Caco-2 (cell line): ENCODE measurements at regions not wholly inside any gene's neighbourhood (a gene's known extent, or its start where the extent isn't known, plus 50 kb on each side); places are given as distances from the start of the nearest gene placed in this dataset.

Experiments
- BruUV-seq: library from RNA; stranded (reverse); fragments of 400-500 nt; replicated peaks from 2 replicates; lab custom pipeline; 2021; lab: Mats Ljungman, UMichigan
- CTCF ChIA-PET: fragments of 300-600 bp; sonication (Branson Sonifier 250); formaldehyde crosslinking; loops from one replicate; lab custom pipeline; 2022; ENCODE audit warnings: antibody characterized with exemption; lab: Charles Lee
- POLR2A ChIA-PET: fragments of 300-600 bp; sonication (Branson Sonifier 250); formaldehyde crosslinking; loops from one replicate; lab custom pipeline; 2022; ENCODE audit warnings: antibody characterized with exemption; lab: Charles Lee
- DNase-seq, 2 experiments: peaks; one replicate each; pipeline versions ENCODE4 v3.0.0 to v3.0.0-alpha.2; 2020 to 2022
- H3K27me3 ChIP-seq: replicated peaks from 2 replicates; pipeline ENCODE4 v1.6.0; 2011; ENCODE audit warnings: low read length; ENCODE audit not compliant: control insufficient read depth, insufficient read depth
- H3K36me3 ChIP-seq: 2 replicates; pipeline ENCODE4 v1.5.1; 2011; ENCODE audit warnings: low read length; ENCODE audit not compliant: control insufficient read depth, insufficient read depth
- H3K4me1 ChIP-seq: fragments of 250-450 bp; sonication (Bioruptor Pico); 2 replicates; pipeline ENCODE4 v1.5.1; 2020; ENCODE audit warnings: mild to moderate bottlenecking
- H3K4me3 ChIP-seq: 2 replicates; pipeline ENCODE4 v1.5.1; 2011; ENCODE audit warnings: low read depth, mild to moderate bottlenecking, control low read depth, low read length
- H3K9me3 ChIP-seq: fragments of 250-450 bp; sonication (Bioruptor Pico); 2 replicates; pipeline ENCODE4 v1.5.1; 2020; ENCODE audit warnings: mild to moderate bottlenecking, moderate library complexity
- H3K27ac Mint-ChIP-seq: one replicate; pipeline ENCODE4 v1.8.0; 2022; ENCODE audit warnings: mixed read lengths; ENCODE audit not compliant: unreplicated experiment
- H3K27me3 Mint-ChIP-seq: one replicate; pipeline ENCODE4 v1.8.0; 2022; ENCODE audit warnings: mixed read lengths; ENCODE audit not compliant: insufficient read depth, unreplicated experiment
- H3K36me3 Mint-ChIP-seq: one replicate; pipeline ENCODE4 v1.8.0; 2022; ENCODE audit warnings: mild to moderate bottlenecking, mixed read lengths; ENCODE audit not compliant: insufficient read depth, unreplicated experiment
- H3K4me1 Mint-ChIP-seq: one replicate; pipeline ENCODE4 v1.8.0; 2022; ENCODE audit warnings: low read depth, mixed read lengths; ENCODE audit not compliant: unreplicated experiment
- H3K4me3 Mint-ChIP-seq: one replicate; pipeline ENCODE4 v1.8.0; 2022; ENCODE audit warnings: mild to moderate bottlenecking, moderate library complexity, mixed read lengths; ENCODE audit not compliant: unreplicated experiment
- H3K9me3 Mint-ChIP-seq: one replicate; pipeline ENCODE4 v1.8.0; 2022; ENCODE audit warnings: mixed read lengths; ENCODE audit not compliant: unreplicated experiment
- intact Hi-C: fragments of 100-400 bp; cut with micrococcal nuclease; formaldehyde crosslinking; loops from one replicate; pipeline ENCODE4 v1.10.0; 2022; ENCODE audit not compliant: unreplicated experiment
- TF ChIP-seq, protein P1 (sequence below), 2 experiments: fragments of 200-600 bp in 1 of 2; IDR thresholded peaks; 1 replicate in 1 of 2; 2 replicates in 1 of 2; pipeline versions ENCODE4 v1.5.1 to v1.8.0; 2011 to 2022; ENCODE audit warnings: antibody characterized with exemption in 1 of 2, control low read depth in 1 of 2, inconsistent platforms in 1 of 2, low read depth in 1 of 2, low read length in 1 of 2, mild to moderate bottlenecking in 1 of 2, moderate library complexity in 1 of 2; ENCODE audit not compliant: insufficient read depth in 1 of 2, severe bottlenecking in 1 of 2, unreplicated experiment in 1 of 2

DNA sequence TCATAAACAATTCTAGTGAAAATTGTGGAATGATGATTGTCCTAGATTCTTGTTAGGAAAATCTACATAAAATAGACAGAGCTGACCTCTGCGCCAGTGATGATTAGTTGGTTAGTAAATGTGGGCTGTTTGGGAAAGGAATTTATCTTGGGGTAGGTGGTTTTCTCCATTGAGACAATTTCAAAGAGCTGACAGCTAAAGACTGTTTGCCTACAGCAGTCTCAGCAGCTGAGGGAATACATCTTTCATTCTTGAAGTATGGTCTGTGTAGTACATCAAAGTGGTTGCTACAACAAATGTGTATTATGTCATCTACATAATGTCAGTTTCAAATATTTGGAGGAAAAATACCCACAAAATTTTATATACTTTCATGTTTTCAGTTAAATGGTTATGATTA is 117.2 kb upstream of the TRPC4 start:
- no TSS peak for BruUV-seq
- TF ChIP-seq, protein P1, sequence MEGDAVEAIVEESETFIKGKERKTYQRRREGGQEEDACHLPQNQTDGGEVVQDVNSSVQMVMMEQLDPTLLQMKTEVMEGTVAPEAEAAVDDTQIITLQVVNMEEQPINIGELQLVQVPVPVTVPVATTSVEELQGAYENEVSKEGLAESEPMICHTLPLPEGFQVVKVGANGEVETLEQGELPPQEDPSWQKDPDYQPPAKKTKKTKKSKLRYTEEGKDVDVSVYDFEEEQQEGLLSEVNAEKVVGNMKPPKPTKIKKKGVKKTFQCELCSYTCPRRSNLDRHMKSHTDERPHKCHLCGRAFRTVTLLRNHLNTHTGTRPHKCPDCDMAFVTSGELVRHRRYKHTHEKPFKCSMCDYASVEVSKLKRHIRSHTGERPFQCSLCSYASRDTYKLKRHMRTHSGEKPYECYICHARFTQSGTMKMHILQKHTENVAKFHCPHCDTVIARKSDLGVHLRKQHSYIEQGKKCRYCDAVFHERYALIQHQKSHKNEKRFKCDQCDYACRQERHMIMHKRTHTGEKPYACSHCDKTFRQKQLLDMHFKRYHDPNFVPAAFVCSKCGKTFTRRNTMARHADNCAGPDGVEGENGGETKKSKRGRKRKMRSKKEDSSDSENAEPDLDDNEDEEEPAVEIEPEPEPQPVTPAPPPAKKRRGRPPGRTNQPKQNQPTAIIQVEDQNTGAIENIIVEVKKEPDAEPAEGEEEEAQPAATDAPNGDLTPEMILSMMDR (IDR thresholded peaks at IDR 0.05; ENCODE audit: insufficient read depth in 1 of 2, low read depth in 1 of 2, low read length in 1 of 2, severe bottlenecking in 1 of 2, unreplicated experiment in 1 of 2) = no peak
- no peak overlapping the region for H3K4me3 ChIP-seq

DNA sequence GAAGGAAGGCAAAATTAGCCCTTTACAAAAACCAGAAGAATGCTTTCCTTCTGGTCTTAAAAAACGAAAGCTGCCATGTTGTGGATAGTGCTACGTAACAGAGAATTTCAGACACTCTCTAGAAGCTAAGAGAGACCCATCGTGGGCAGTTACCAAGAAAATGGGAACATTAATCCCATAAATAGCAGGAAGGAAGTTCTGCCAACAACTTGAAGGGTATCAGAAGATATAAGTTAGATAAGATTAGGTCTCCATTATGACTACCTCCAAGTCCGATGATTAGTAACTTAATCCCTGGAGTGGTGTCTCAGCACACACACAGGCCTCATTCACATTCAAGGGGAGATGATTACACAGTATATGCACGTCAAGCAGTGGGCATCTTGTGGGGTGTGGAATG is 115.7 kb upstream of the TRPC4 start:
- Mint-ChIP-seq H3K36me3 (no peaks in the 10 kb centered on the region), H3K9me3 (no peaks in the 10 kb centered on the region), H3K4me3 (no peak overlapping the region), H3K27me3 (no peaks in the 10 kb centered on the region), H3K4me1 (no peaks in the 10 kb centered on the region), H3K27ac (no peak overlapping the region)
- intact Hi-C loops = loop anchor here (1.0 kb wide), 1 partner anchor 38 kb away; no protein-coding TSS in a partner anchor
- Histone ChIP-seq H3K27me3 (no peaks in the 10 kb centered on the region), H3K9me3 (no peaks in the 10 kb centered on the region), H3K4me3 (no peak overlapping the region), H3K4me1 (no peaks in the 10 kb centered on the region), H3K36me3 (no peaks in the 10 kb centered on the region)
- CTCF ChIA-PET = no interaction called here
- no peak for DNase-seq
- TF ChIP-seq, protein P1 (IDR thresholded peaks at IDR 0.05; ENCODE audit: insufficient read depth in 1 of 2, low read depth in 1 of 2, low read length in 1 of 2, severe bottlenecking in 1 of 2, unreplicated experiment in 1 of 2) = no peak
- POLR2A ChIA-PET = no interaction called here
- BruUV-seq = no TSS peak

More for the DNA sequence above, 117.2 kb upstream of the TRPC4 start:
- Histone ChIP-seq H3K9me3 (no peaks in the 10 kb centered on the region), H3K4me1 (no peaks in the 10 kb centered on the region), H3K27me3 (no peaks in the 10 kb centered on the region), H3K36me3 (no peaks in the 10 kb centered on the region)
- intact Hi-C loops = no loop called here
- Mint-ChIP-seq H3K4me3 (no peak overlapping the region), H3K4me1 (no peaks in the 10 kb centered on the region), H3K27ac (no peak overlapping the region), H3K36me3 (no peaks in the 10 kb centered on the region), H3K27me3 (peaks cover 2% of the 10 kb centered on the region), H3K9me3 (no peaks in the 10 kb centered on the region)
- ChIA-PET CTCF (no interaction called here), POLR2A (no interaction called here)
- no peak for DNase-seq

DNA sequence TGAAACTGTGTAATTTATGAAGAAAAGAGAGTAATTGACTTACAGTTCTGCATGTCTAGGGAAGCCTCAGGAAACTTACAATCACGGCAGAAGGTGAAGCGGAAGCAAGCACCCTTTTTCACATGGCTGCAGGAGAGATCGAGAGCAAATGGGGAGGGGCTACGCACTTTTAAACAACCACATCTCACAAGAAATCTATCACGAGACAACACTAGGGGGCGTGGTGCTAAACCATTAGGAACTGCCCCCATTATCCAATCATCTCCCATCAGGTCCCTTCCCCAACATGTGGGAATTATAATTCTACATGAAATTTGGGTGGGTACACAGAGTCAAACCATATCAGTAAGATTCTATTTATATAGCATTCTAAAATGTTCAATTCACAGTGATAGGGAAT is 114.8 kb upstream of the TRPC4 start:
- H3K36me3 ChIP-seq = no peaks in the 10 kb centered on the region
- no peaks in the 10 kb centered on the region for H3K4me1 Mint-ChIP-seq
- intact Hi-C loops = no loop called here
- no peaks in the 10 kb centered on the region for H3K9me3 ChIP-seq
- H3K9me3 Mint-ChIP-seq = no peaks in the 10 kb centered on the region
- peak in 1 of 2 experiments; percentile 27 for DNase-seq
- POLR2A ChIA-PET = no interaction called here
- no peaks in the 10 kb centered on the region for H3K27me3 Mint-ChIP-seq
- H3K4me3 Mint-ChIP-seq = no peak overlapping the region
- no peaks in the 10 kb centered on the region for H3K36me3 Mint-ChIP-seq
- CTCF ChIA-PET = no interaction called here
- H3K4me1 ChIP-seq = no peaks in the 10 kb centered on the region
- no peaks in the 10 kb centered on the region for H3K27me3 ChIP-seq
- no peak overlapping the region for H3K4me3 ChIP-seq
- H3K27ac Mint-ChIP-seq = no peak overlapping the region
- TF ChIP-seq, protein P1 (IDR thresholded peaks at IDR 0.05; ENCODE audit: insufficient read depth in 1 of 2, low read depth in 1 of 2, low read length in 1 of 2, severe bottlenecking in 1 of 2, unreplicated experiment in 1 of 2) = peak in 1 of 2 experiments; percentile 22
- BruUV-seq = no TSS peak
